ENCODE measurements at regions not wholly inside any gene's neighbourhood (a gene's known extent, or its start where the extent isn't known, plus 50 kb on each side); places are given as distances from the start of the nearest gene placed in this dataset.
A peak's percentile ranks its signal among the peaks of the same experiment; 100 is the strongest.

DNA sequence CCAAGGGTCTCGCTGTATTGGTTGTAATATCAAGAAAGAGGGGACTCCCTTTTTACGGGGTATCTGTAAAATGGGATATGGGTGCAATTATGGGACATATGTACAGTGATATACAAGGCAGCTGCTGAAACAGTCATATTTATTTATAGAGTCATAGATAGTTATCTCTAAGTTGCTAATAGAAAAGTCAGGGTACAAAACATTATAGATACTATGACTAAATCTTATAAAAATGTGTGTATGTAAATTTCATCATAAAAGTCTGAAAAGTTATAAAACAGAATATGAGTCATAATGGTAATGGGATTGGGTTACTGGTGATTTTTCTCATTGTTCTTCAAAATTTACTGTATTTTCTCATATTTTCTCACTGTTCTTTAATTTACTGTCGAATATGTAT is 344.9 kb upstream of the SLCO3A1 start:
- DNase-seq, result no peak
- intact Hi-C loops (cut with DNase I), result no loop called here
- WGBS, 4 donors, result 84 to 85% (median 84%) methylated on average over 3 of the region's 3 CpGs

DNA sequence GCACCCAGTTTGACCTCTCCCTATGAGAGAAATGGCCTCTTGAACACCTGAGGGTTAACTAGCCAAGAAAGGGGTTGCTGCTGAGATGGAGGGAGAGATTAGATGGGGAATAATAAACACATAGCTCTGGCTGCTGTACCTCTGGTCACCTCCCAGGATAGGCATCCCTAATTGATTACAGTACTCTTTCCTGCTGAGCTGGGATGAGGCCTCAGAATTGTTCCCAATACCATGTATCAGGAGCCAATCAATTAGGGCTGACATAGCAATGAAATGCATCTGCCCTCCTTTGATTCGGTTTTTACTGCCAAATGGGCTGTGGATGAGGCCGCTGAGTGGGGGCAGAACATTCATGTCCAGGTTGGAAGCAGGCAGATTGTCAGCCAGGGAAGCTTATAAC is 339.4 kb upstream of the SLCO3A1 start:
- Histone ChIP-seq H3K4me3 (no peak overlapping the region), H3K27me3 (no peaks in the 10 kb centered on the region), H3K36me3 (no peaks in the 10 kb centered on the region), H3K4me1 (peaks cover 0 to 11% (median 0%) of the 10 kb centered on the region in 12 donors), H3K9me3 (no peaks in the 10 kb centered on the region), H3K27ac (no peak overlapping the region)
- WGBS, 4 donors, result 66 to 93% (median 88%) methylated on average over 2 of the region's 2 CpGs
- intact Hi-C loops (cut with DNase I), result no loop called here
- TF ChIP-seq, protein P1, sequence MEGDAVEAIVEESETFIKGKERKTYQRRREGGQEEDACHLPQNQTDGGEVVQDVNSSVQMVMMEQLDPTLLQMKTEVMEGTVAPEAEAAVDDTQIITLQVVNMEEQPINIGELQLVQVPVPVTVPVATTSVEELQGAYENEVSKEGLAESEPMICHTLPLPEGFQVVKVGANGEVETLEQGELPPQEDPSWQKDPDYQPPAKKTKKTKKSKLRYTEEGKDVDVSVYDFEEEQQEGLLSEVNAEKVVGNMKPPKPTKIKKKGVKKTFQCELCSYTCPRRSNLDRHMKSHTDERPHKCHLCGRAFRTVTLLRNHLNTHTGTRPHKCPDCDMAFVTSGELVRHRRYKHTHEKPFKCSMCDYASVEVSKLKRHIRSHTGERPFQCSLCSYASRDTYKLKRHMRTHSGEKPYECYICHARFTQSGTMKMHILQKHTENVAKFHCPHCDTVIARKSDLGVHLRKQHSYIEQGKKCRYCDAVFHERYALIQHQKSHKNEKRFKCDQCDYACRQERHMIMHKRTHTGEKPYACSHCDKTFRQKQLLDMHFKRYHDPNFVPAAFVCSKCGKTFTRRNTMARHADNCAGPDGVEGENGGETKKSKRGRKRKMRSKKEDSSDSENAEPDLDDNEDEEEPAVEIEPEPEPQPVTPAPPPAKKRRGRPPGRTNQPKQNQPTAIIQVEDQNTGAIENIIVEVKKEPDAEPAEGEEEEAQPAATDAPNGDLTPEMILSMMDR (IDR thresholded peaks at IDR 0.05), result no peak
- no peak for TF ChIP-seq POLR2A (IDR thresholded peaks at IDR 0.05)
- no peak for ATAC-seq
- no peak for DNase-seq

More for the DNA sequence above, 344.9 kb upstream of the SLCO3A1 start:
- H3K4me3 ChIP-seq, result no peak overlapping the region
- no peaks in the 10 kb centered on the region for H3K27me3 ChIP-seq
- peaks cover 0 to 3% (median 0%) of the 10 kb centered on the region in 12 donors for H3K9me3 ChIP-seq
- H3K27ac ChIP-seq, result no peak overlapping the region
- no peak for ATAC-seq
- TF ChIP-seq POLR2A (IDR thresholded peaks at IDR 0.05), result no peak
- TF ChIP-seq, protein P1 (IDR thresholded peaks at IDR 0.05), result no peak
- no peaks in the 10 kb centered on the region for H3K36me3 ChIP-seq
- H3K4me1 ChIP-seq, result no peaks in the 10 kb centered on the region

DNA sequence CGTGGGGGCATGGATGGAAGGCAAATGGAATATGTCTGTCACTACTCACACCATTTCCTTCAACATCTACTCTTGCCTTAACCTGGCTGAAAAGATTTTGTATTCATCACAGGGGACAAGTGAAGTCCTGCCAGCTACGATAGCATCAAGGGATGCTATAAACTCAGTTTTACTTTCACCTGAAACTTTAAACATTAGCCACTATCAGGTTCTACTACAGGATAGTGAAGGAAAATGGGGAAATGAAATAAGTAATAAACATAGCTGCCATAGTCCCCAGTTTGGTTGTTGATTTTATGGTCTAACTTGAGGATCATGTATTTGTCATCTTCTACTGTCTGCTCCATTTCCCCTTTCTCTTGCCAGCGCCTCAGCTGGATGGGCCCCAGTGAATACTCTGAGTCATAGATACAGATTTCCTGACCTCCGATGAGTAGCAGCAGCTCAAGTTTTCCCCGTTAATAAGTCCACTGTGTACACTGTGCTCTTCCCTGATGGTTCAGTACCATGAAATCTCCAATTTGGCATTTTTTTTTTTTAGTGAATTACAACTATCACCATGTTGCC is 338.2 kb upstream of the SLCO3A1 start:
- Histone ChIP-seq H3K4me3 (no peak overlapping the region), H3K36me3 (no peaks in the 10 kb centered on the region), H3K27me3 (no peaks in the 10 kb centered on the region), H3K27ac (peak overlapping the region in 4 of 12 donors; percentile 34 to 61 (median 54)), H3K9me3 (no peaks in the 10 kb centered on the region), H3K4me1 (peaks cover 0 to 11% (median 0%) of the 10 kb centered on the region in 12 donors)
- no peak for TF ChIP-seq POLR2A (IDR thresholded peaks at IDR 0.05)
- ATAC-seq (peak; percentile 15 to 97 (median 89)), DNase-seq (peak; percentile 39 to 67 (median 62))
- intact Hi-C loops (cut with DNase I), result no loop called here
- 57 to 64% (median 58%) methylated on average over 5 of the region's 5 CpGs for WGBS, 4 donors

DNA sequence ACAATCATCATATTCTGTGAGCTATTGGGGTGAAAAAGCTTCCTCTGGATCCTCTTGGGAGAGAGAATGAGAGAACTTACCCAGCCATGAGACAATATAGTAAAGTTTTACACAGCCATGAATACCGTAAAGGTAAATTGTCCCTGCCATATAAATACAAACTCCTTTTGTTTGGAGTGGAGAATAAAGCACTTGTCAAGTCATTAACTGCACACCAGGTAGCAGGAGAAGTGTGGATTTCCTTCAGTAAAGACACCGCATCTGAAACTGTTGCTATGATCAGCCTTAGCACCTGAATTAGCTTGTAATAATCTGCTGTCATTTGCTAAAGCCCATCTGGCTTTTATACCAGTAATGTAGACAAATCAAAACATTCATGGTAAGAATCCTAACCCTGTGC is 336.6 kb upstream of the SLCO3A1 start:
- 76 to 89% (median 80%) methylated on average over 2 of the region's 2 CpGs for WGBS, 4 donors
- Histone ChIP-seq H3K36me3 (no peaks in the 10 kb centered on the region), H3K9me3 (no peaks in the 10 kb centered on the region), H3K4me3 (no peak overlapping the region), H3K27ac (no peak overlapping the region), H3K4me1 (peaks cover 0 to 11% (median 0%) of the 10 kb centered on the region in 12 donors), H3K27me3 (no peaks in the 10 kb centered on the region)
- no peak for ATAC-seq
- TF ChIP-seq POLR2A (IDR thresholded peaks at IDR 0.05), result no peak
- TF ChIP-seq, protein P1 (IDR thresholded peaks at IDR 0.05), result no peak
- intact Hi-C loops (cut with DNase I), result no loop called here
- DNase-seq, result no peak

All from heart left ventricle (tissue), 16 donors.